Esophagus squamous epithelium (tissue), 4 donors: ENCODE measurements at regions not wholly inside any gene's neighbourhood (a gene's known extent, or its start where the extent isn't known, plus 50 kb on each side); places are given as distances from the start of the nearest gene placed in this dataset.

Experiments used
- CTCF ChIP-seq, 6 experiments: fragments of 450-650 bp in 4 of 6; fragments of 200-600 bp in 2 of 6; sonication (generic) in 2 of 6; IDR thresholded peaks; one replicate each; pipeline ENCODE4 v1.5.1; 2016 to 2019; ENCODE audit warnings: antibody characterized with exemption in 6 of 6, mild to moderate bottlenecking in 4 of 6, moderate library complexity in 4 of 6
- POLR2A ChIP-seq, 4 donors: fragments of 450-650 bp; IDR thresholded peaks; one replicate each; pipeline ENCODE4 v1.6.1; 2017; ENCODE audit warnings: antibody characterized with exemption in 4 of 4, mild to moderate bottlenecking in 4 of 4, moderate library complexity in 3 of 4

DNA sequence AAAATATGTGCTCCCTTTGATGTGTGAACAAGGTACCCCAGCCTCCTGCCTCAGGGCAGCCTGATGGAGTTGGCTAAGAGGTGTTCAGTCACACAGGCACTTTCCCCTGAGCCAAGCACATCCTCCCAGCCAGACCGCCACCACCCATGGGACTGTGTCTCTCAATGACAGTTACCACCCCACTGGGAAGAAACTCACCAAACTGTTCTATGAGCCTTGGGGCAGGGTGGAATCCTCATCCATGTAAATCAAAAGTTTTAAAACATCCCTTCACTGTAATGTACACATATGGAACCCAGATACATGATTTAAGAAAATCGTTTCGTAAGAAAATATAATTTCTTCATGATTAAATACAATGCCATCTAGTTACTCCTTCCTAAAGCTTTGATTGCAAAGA, 138.4 kb upstream of the LSM14A start:
- no peak for TF ChIP-seq CTCF (IDR thresholded peaks at IDR 0.05)
- no peak for TF ChIP-seq POLR2A (IDR thresholded peaks at IDR 0.05)
